Endothelial cell of umbilical vein (primary cell): ENCODE measurements at regions not wholly inside any gene's neighbourhood (a gene's known extent, or its start where the extent isn't known, plus 50 kb on each side); places are given as distances from the start of the nearest gene placed in this dataset.

Experiments used
- BruUV-seq: library from RNA; stranded (reverse); fragments of 400-500 nt; replicated peaks from 2 replicates; lab custom pipeline; 2021; lab: Mats Ljungman, UMichigan
- CTCF ChIA-PET: fragments of 300-600, 350-600 bp; sonication (Branson Sonifier 250); formaldehyde crosslinking; loops from one replicate; lab custom pipeline; 2021; ENCODE audit warnings: antibody characterized with exemption, inconsistent platforms; lab: Charles Lee
- POLR2A ChIA-PET: fragments of 300-600, 350-600 bp; sonication (Branson Sonifier 250); formaldehyde crosslinking; loops from one replicate; lab custom pipeline; 2021; ENCODE audit warnings: antibody characterized with exemption, inconsistent platforms; lab: Charles Lee
- DNase-seq: peaks from one replicate; pipeline ENCODE4 v3.0.0-alpha.2; 2011; ENCODE audit warnings: low read depth, low spot score
- FAIRE-seq: peaks from 2 replicates; lab custom pipeline; 2011; peaks lifted over from hg19 to GRCh38; lab: Jason Lieb, UNC
- H2AFZ ChIP-seq: 2 replicates; pipeline ENCODE4 v1.6.0; 2012; ENCODE audit warnings: low read depth, low read length, control low read depth, inconsistent platforms
- H3K27ac ChIP-seq: 2 replicates; pipeline ENCODE4 v1.5.1; 2011; ENCODE audit warnings: low read depth, mild to moderate bottlenecking, control low read depth, low read length, moderate library complexity; ENCODE audit not compliant: insufficient read depth
- H3K27me3 ChIP-seq, 2 experiments: 2 replicates each; pipeline versions ENCODE4 v1.6.0 to v1.6.1; 2011; ENCODE audit warnings: low read length in 2 of 2, mixed read lengths in 1 of 2; ENCODE audit not compliant: control insufficient read depth in 2 of 2, insufficient read depth in 2 of 2
- H3K36me3 ChIP-seq, 2 experiments: 2 replicates in 1 of 2; 3 replicates in 1 of 2; pipeline ENCODE4 v1.5.1; 2011; ENCODE audit warnings: low read length in 2 of 2, mild to moderate bottlenecking in 1 of 2, moderate library complexity in 1 of 2; ENCODE audit not compliant: control insufficient read depth in 2 of 2, insufficient read depth in 2 of 2; ENCODE audit errors: extremely low read depth in 1 of 2
- H3K4me1 ChIP-seq: 3 replicates; pipeline ENCODE4 v1.5.1; 2011; ENCODE audit warnings: mild to moderate bottlenecking, low read length; ENCODE audit not compliant: control insufficient read depth, insufficient read depth; ENCODE audit errors: extremely low read depth
- H3K4me2 ChIP-seq: 2 replicates; pipeline ENCODE4 v1.6.1; 2011; ENCODE audit warnings: low read length, control low read depth, mixed read lengths; ENCODE audit not compliant: insufficient read depth
- H3K4me3 ChIP-seq, 3 experiments: fragments of 200-600 bp in 1 of 3; sonication (generic), shearing (Covaris generic) in 1 of 3; replicated peaks in 1 of 3; 2 replicates each; pipeline ENCODE4 v1.5.1; 2011 to 2016; ENCODE audit warnings: control low read depth in 3 of 3, low read length in 3 of 3, mild to moderate bottlenecking in 2 of 3, inconsistent platforms in 1 of 3, low read depth in 1 of 3, moderate library complexity in 1 of 3; ENCODE audit not compliant: insufficient read depth in 1 of 3
- H3K79me2 ChIP-seq: 2 replicates; pipeline ENCODE4 v1.6.0; 2012; ENCODE audit warnings: low read length, inconsistent platforms; ENCODE audit not compliant: control insufficient read depth, insufficient read depth
- H3K9ac ChIP-seq: replicated peaks from 2 replicates; pipeline ENCODE3; 2011; ENCODE audit warnings: low read length, control low read depth; ENCODE audit not compliant: insufficient read depth; ENCODE audit errors: extremely low read depth
- H3K9me1 ChIP-seq: replicated peaks from 3 replicates; pipeline ENCODE4 v1.6.0; 2011; ENCODE audit warnings: mild to moderate bottlenecking, low read length; ENCODE audit not compliant: control insufficient read depth, insufficient read depth; ENCODE audit errors: extremely low read depth
- H3K9me3 ChIP-seq: replicated peaks from 2 replicates; pipeline ENCODE4 v1.5.1; 2012; ENCODE audit warnings: low read length, inconsistent platforms; ENCODE audit not compliant: control insufficient read depth, insufficient read depth
- H4K20me1 ChIP-seq: replicated peaks from 2 replicates; pipeline ENCODE3; 2011; ENCODE audit warnings: mild to moderate bottlenecking, low read length; ENCODE audit not compliant: control insufficient read depth, insufficient read depth; ENCODE audit errors: extremely low read depth
- EZH2 ChIP-seq: IDR thresholded peaks from 2 replicates; pipeline ENCODE4 v1.6.1; 2012; ENCODE audit warnings: borderline replicate concordance, low read depth, mild to moderate bottlenecking, moderate library complexity, low read length, inconsistent platforms; ENCODE audit not compliant: severe bottlenecking
- FOS ChIP-seq: IDR thresholded peaks from 2 replicates; pipeline ENCODE4 v1.6.1; 2011; ENCODE audit warnings: mild to moderate bottlenecking, low read length, moderate library complexity, borderline replicate concordance; ENCODE audit not compliant: insufficient read depth
- GATA2 ChIP-seq: IDR thresholded peaks from 2 replicates; pipeline ENCODE4 v1.7.0; 2011; ENCODE audit warnings: low read depth, mild to moderate bottlenecking, moderate library complexity, mixed read lengths, low read length; ENCODE audit not compliant: insufficient read length, insufficient read depth
- JUN ChIP-seq: IDR thresholded peaks from 2 replicates; pipeline ENCODE4 v1.6.1; 2011; ENCODE audit warnings: borderline replicate concordance, low read depth; ENCODE audit not compliant: insufficient read length, insufficient read depth
- MYC ChIP-seq: IDR thresholded peaks from one replicate; pipeline ENCODE4 v1.6.1; 2011; ENCODE audit warnings: mild to moderate bottlenecking, low read depth, low read length
- POLR2A ChIP-seq: IDR thresholded peaks from 2 replicates; pipeline ENCODE4 v1.6.1; 2012; ENCODE audit warnings: low read depth, mild to moderate bottlenecking, control low read depth, low read length
- POLR2AphosphoS5 ChIP-seq: IDR thresholded peaks from 2 replicates; pipeline ENCODE4 v1.6.1; 2012; ENCODE audit warnings: low read depth, mild to moderate bottlenecking, control low read depth, low read length, moderate library complexity; ENCODE audit not compliant: insufficient read depth
- dilution Hi-C: fragments of 300-500 bp; cut with MboI; formaldehyde crosslinking; loops from one replicate; pipeline ENCODE4 v1.15.0; 2019; ENCODE audit warnings: low sequenced_read_pairs; ENCODE audit not compliant: extremely low pct_ligation_motif_present
- intact Hi-C: fragments of 100-400 bp; cut with micrococcal nuclease; formaldehyde crosslinking; loops from one replicate; pipeline ENCODE4 v1.10.0; 2022
- TF ChIP-seq, protein P1 (sequence below): IDR thresholded peaks from 2 replicates; pipeline ENCODE4 v1.6.1; 2011; ENCODE audit not compliant: insufficient read depth, insufficient read length
- TF ChIP-seq, protein P2 (sequence below), 2 donors: IDR thresholded peaks; 1 replicate in 1 of 2; 2 replicates in 1 of 2; pipeline ENCODE4 v1.5.1; 2011; ENCODE audit warnings: low read length in 2 of 2, mild to moderate bottlenecking in 2 of 2, moderate library complexity in 2 of 2, control low read depth in 1 of 2, inconsistent platforms in 1 of 2, low read depth in 1 of 2; ENCODE audit not compliant: insufficient read depth in 1 of 2; ENCODE audit errors: extremely low read depth in 1 of 2

DNA sequence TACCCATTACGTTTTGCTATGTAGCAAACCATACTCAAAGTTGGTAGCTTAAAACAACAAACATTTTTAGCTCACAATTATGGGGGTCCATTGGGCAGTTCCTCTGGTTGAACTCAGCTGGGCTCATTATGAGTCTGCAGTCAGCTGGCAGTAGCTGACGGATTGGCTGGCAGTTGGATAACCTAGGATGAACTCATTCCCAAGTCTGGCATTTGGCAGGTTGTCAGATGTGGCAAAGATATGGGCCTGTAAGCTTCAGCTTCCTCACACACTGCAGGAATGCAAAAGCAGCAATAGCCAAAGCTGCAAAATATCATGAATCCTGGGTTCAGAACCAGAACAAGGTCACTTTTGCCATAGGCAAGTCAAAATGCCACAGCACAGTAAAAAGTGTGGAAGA is 412.2 kb upstream of the SORCS1 start:
- no peaks in the 10 kb centered on the region for H3K79me2 ChIP-seq
- H3K9me3 ChIP-seq = no peaks in the 10 kb centered on the region
- no peaks in the 10 kb centered on the region for H3K4me1 ChIP-seq
- FAIRE-seq = no peak
- H3K36me3 ChIP-seq = no peaks in the 10 kb centered on the region
- intact Hi-C loops = no loop called here
- no peak overlapping the region for H3K4me2 ChIP-seq
- no peaks in the 10 kb centered on the region for H3K9me1 ChIP-seq
- DNase-seq = no peak
- no TSS peak for BruUV-seq
- no peak overlapping the region for H3K4me3 ChIP-seq
- no peak overlapping the region for H2AFZ ChIP-seq
- H4K20me1 ChIP-seq = no peaks in the 10 kb centered on the region
- no peak overlapping the region for H3K9ac ChIP-seq
- dilution Hi-C loops = no loop called here
- CTCF ChIA-PET = no interaction called here
- no peaks in the 10 kb centered on the region for H3K27me3 ChIP-seq
- TF ChIP-seq JUN = no peak
- TF ChIP-seq EZH2 = no peak
- TF ChIP-seq, protein P1, sequence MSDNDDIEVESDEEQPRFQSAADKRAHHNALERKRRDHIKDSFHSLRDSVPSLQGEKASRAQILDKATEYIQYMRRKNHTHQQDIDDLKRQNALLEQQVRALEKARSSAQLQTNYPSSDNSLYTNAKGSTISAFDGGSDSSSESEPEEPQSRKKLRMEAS = no peak
- TF ChIP-seq, protein P2, sequence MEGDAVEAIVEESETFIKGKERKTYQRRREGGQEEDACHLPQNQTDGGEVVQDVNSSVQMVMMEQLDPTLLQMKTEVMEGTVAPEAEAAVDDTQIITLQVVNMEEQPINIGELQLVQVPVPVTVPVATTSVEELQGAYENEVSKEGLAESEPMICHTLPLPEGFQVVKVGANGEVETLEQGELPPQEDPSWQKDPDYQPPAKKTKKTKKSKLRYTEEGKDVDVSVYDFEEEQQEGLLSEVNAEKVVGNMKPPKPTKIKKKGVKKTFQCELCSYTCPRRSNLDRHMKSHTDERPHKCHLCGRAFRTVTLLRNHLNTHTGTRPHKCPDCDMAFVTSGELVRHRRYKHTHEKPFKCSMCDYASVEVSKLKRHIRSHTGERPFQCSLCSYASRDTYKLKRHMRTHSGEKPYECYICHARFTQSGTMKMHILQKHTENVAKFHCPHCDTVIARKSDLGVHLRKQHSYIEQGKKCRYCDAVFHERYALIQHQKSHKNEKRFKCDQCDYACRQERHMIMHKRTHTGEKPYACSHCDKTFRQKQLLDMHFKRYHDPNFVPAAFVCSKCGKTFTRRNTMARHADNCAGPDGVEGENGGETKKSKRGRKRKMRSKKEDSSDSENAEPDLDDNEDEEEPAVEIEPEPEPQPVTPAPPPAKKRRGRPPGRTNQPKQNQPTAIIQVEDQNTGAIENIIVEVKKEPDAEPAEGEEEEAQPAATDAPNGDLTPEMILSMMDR (IDR thresholded peaks at IDR 0.05; ENCODE audit: extremely low read depth in 1 of 2, insufficient read depth in 1 of 2, low read depth in 1 of 2, low read length in 2 of 2) = no peak
- no peak for TF ChIP-seq GATA2
- no peak for TF ChIP-seq POLR2A
- no peak for TF ChIP-seq MYC
- TF ChIP-seq FOS = no peak
- no peak for TF ChIP-seq POLR2AphosphoS5
- POLR2A ChIA-PET = no interaction called here
- no peak overlapping the region for H3K27ac ChIP-seq
